Sigmoid colon (tissue), 6 donors: ENCODE measurements at regions not wholly inside any gene's neighbourhood (a gene's known extent, or its start where the extent isn't known, plus 50 kb on each side); places are given as distances from the start of the nearest gene placed in this dataset.

ENCODE experiments used
- DNase-seq: peaks from one replicate; pipeline ENCODE4 v3.0.0-alpha.2; 2019
- H3K27ac ChIP-seq, 4 donors: fragments of 200-600 bp; sonication (generic); one replicate each; pipeline ENCODE4 v1.5.1; 2016 to 2019; ENCODE audit warnings: mild to moderate bottlenecking in 1 of 4
- H3K27me3 ChIP-seq, 3 donors: fragments of 200-600 bp; sonication (generic); one replicate each; pipeline ENCODE4 v1.5.1; 2019; ENCODE audit warnings: mild to moderate bottlenecking in 1 of 3
- H3K36me3 ChIP-seq, 4 donors: fragments of 200-600 bp; sonication (generic); one replicate each; pipeline ENCODE4 v1.5.1; 2016 to 2019
- H3K4me1 ChIP-seq, 4 donors: fragments of 200-600 bp; sonication (generic); one replicate each; pipeline ENCODE4 v1.5.1; 2017 to 2019
- H3K4me3 ChIP-seq, 4 donors: fragments of 200-600 bp; sonication (generic); one replicate each; pipeline ENCODE4 v1.5.1; 2017 to 2019; ENCODE audit warnings: mild to moderate bottlenecking in 2 of 4, moderate library complexity in 1 of 4
- H3K9me3 ChIP-seq, 4 donors: fragments of 200-600 bp in 3 of 4; sonication (generic) in 3 of 4; one replicate each; pipeline versions ENCODE4 v1.5.1 to v1.6.1; 2013 to 2019
- EP300 ChIP-seq, 4 donors: sonication (generic); formaldehyde crosslinking; IDR thresholded peaks; one replicate each; pipeline ENCODE4 v1.6.1; 2017; ENCODE audit warnings: antibody characterized with exemption in 4 of 4
- POLR2A ChIP-seq, 2 donors: fragments of 450-650 bp; IDR thresholded peaks; one replicate each; pipeline ENCODE4 v1.6.1; 2016; ENCODE audit warnings: antibody characterized with exemption in 2 of 2, mild to moderate bottlenecking in 2 of 2, moderate library complexity in 2 of 2
- POLR2AphosphoS5 ChIP-seq, 4 donors: sonication (generic); formaldehyde crosslinking; IDR thresholded peaks; one replicate each; pipeline ENCODE4 v1.6.1; 2017; ENCODE audit warnings: antibody characterized with exemption in 4 of 4
- WGBS, 2 donors: extraction: QIAGEN DNeasy Blood & Tissue Kit; methylation state at CpG; one replicate each; pipeline ENCODE4 v1.1.7; 2013; 5-methylcytosine and 5-hydroxymethylcytosine counted together
- intact Hi-C: fragments of 100-400 bp; cut with DNase I; formaldehyde crosslinking; loops from one replicate; pipeline ENCODE4 v1.15.1; 2023
- TF ChIP-seq, protein P1 (sequence below), 4 experiments: fragments of 450-650 bp in 3 of 4; fragments of 200-600 bp in 1 of 4; IDR thresholded peaks; one replicate each; pipeline ENCODE4 v1.5.1; 2016 to 2019; ENCODE audit warnings: antibody characterized with exemption in 4 of 4, mild to moderate bottlenecking in 3 of 4, moderate library complexity in 2 of 4
- donor health status: healthy with polysubstance abuse.
- donor health status: healthy.

DNA sequence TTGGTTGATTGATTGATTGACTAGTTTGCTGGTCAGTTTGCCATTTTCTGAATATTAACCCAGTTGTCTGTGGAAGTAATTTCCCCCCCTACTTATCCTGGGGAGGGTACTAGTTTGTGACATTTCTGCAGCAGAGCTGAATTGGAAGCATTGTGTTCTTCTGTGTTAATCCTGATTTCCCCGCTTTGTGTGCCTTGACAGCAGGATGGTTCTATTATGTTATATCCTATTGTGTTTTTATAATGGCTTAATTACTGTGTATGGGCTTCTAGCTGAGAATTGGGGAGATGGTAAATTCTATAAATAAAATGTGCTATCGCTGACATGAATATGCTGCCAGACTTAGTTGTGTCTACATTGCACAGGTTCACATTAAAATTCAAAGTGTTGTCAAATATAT, 499.7 kb downstream of the COG6 start:
- Histone ChIP-seq H3K9me3 (no peaks in the 10 kb centered on the region), H3K4me1 (peaks cover 0 to 24% (median 14%) of the 10 kb centered on the region in 4 donors), H3K4me3 (no peak overlapping the region), H3K36me3 (no peaks in the 10 kb centered on the region), H3K27ac (no peak overlapping the region), H3K27me3 (no peaks in the 10 kb centered on the region)
- DNase-seq = no peak
- intact Hi-C loops = no loop called here
- 98% methylated on average over 2 of the region's 2 CpGs for WGBS, 2 donors
- no peak for TF ChIP-seq EP300 (IDR thresholded peaks at IDR 0.05)
- TF ChIP-seq POLR2A (IDR thresholded peaks at IDR 0.05) = no peak
- TF ChIP-seq, protein P1, sequence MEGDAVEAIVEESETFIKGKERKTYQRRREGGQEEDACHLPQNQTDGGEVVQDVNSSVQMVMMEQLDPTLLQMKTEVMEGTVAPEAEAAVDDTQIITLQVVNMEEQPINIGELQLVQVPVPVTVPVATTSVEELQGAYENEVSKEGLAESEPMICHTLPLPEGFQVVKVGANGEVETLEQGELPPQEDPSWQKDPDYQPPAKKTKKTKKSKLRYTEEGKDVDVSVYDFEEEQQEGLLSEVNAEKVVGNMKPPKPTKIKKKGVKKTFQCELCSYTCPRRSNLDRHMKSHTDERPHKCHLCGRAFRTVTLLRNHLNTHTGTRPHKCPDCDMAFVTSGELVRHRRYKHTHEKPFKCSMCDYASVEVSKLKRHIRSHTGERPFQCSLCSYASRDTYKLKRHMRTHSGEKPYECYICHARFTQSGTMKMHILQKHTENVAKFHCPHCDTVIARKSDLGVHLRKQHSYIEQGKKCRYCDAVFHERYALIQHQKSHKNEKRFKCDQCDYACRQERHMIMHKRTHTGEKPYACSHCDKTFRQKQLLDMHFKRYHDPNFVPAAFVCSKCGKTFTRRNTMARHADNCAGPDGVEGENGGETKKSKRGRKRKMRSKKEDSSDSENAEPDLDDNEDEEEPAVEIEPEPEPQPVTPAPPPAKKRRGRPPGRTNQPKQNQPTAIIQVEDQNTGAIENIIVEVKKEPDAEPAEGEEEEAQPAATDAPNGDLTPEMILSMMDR (IDR thresholded peaks at IDR 0.05) = no peak
- TF ChIP-seq POLR2AphosphoS5 (IDR thresholded peaks at IDR 0.05) = no peak

DNA sequence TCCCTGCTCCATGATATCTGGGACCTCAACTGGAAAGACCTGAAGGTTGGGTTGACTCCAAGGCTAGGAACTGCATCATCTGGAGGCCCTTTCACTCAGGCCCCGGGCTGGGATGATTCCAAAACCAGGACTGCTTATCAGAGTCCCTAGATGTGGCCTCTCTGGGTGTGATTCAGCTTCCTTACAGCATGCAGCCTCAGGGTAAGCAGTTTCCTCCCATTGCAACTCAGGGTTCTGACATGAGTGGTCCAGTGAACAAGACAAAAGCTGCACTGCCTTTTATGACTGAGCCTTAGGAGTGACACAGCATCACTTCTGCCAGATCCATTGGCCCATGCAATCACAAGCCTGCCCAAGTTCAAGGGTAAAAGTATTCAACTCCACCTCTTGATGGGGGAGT, 502.8 kb downstream of the COG6 start:
- peaks cover 0 to 6% (median 2%) of the 10 kb centered on the region in 4 donors for H3K4me1 ChIP-seq
- no peaks in the 10 kb centered on the region for H3K36me3 ChIP-seq
- 49 to 69% methylated on average over 1 of the region's 1 CpG for WGBS, 2 donors
- no peak for TF ChIP-seq POLR2A (IDR thresholded peaks at IDR 0.05)
- TF ChIP-seq, protein P1 (IDR thresholded peaks at IDR 0.05) = no peak
- no peak for TF ChIP-seq POLR2AphosphoS5 (IDR thresholded peaks at IDR 0.05)
- no peak for TF ChIP-seq EP300 (IDR thresholded peaks at IDR 0.05)
- H3K27ac ChIP-seq = no peak overlapping the region
- H3K9me3 ChIP-seq = no peaks in the 10 kb centered on the region
- intact Hi-C loops = no loop called here
- DNase-seq = no peak
- H3K27me3 ChIP-seq = no peaks in the 10 kb centered on the region
- H3K4me3 ChIP-seq = no peak overlapping the region

DNA sequence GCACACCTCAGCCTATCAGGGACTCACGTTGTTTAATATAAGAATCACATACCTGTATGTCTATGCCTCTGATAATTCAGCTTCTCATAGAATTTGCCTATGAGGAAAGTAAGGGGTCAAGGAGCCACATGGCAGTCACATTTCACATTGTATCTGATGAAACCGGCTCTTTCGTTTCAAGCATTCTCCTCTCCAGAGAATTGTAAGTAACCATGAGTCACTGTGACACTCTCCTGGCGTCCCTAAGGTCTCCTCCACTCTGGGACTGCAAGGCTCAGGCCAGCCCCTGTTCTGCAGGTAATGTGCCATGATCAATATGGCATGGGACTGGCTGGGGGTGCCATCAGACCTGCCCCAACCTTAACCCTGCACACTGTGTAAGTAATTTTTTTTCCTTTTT, 503.3 kb downstream of the COG6 start:
- no peak for TF ChIP-seq EP300 (IDR thresholded peaks at IDR 0.05)
- TF ChIP-seq POLR2A (IDR thresholded peaks at IDR 0.05) = no peak
- TF ChIP-seq, protein P1 (IDR thresholded peaks at IDR 0.05) = no peak
- TF ChIP-seq POLR2AphosphoS5 (IDR thresholded peaks at IDR 0.05) = no peak

DNA sequence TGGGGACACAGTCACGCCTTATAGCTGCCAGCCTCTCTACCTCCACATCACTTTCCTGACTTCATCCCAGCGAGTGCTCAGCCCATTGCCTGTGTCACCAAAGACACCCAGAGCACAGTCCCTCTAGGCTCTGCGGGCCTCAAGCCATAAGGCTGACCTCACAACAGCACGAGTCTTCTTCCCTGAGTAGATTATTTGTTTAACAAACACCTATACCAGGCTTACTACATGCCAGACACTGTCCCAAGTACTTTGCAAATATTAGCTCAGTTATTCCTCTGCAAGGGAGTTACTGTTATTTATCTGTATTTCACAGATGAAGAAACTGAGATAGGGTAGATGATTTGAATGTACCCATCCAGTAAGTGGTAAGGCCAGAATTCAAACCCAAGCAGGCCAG, 504.3 kb downstream of the COG6 start:
- TF ChIP-seq POLR2A (IDR thresholded peaks at IDR 0.05) (no peak), EP300 (IDR thresholded peaks at IDR 0.05) (no peak), POLR2AphosphoS5 (IDR thresholded peaks at IDR 0.05) (no peak)
- TF ChIP-seq, protein P1 (IDR thresholded peaks at IDR 0.05) = no peak
- Histone ChIP-seq H3K36me3 (no peaks in the 10 kb centered on the region), H3K9me3 (no peaks in the 10 kb centered on the region), H3K4me3 (no peak overlapping the region), H3K27me3 (no peaks in the 10 kb centered on the region), H3K27ac (no peak overlapping the region), H3K4me1 (no peaks in the 10 kb centered on the region)
- DNase-seq = no peak
- WGBS, 2 donors = 83 to 88% methylated on average over 4 of the region's 4 CpGs
- intact Hi-C loops = no loop called here

More for the DNA sequence above, 503.3 kb downstream of the COG6 start:
- H3K4me1 ChIP-seq = peaks cover 0 to 2% (median under 1%) of the 10 kb centered on the region in 4 donors
- H3K36me3 ChIP-seq = no peaks in the 10 kb centered on the region
- intact Hi-C loops = no loop called here
- H3K27me3 ChIP-seq = no peaks in the 10 kb centered on the region
- 89 to 93% methylated on average over 4 of the region's 4 CpGs for WGBS, 2 donors
- H3K27ac ChIP-seq = no peak overlapping the region
- H3K4me3 ChIP-seq = no peak overlapping the region
- no peaks in the 10 kb centered on the region for H3K9me3 ChIP-seq
- no peak for DNase-seq

DNA sequence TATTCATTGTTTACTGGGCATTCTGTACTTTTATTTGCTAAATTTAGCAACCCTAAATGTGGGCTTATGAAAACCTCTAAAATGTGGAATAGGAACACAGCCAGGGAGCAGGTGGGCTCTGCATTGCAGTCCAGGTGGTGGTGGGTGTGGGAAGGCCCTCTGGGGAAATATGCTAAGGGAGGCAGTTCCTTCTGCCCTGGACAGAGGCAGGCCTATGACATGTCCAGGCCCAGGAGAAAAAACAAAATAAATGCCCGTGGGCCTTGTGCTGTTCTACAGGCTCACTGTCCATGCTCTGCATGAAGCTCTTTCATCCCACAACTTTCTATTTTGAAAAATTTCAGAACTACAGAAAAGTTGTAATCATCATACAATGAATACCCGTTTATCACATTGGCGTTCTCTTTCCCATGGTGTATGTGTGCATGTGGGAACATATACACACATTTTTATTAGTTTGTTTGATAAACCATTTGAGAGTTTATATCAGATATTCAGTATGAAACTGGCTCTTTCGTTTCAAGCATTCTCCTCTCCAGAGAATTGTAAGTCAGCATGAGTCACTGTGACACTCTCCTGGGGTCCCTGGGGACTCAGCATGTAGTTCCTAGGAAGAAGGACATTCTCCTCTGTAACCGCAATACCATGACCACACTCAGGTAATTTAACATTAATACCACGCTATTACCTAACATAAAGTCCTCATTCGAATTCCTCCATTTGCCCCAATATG, 505.3 kb downstream of the COG6 start:
- Histone ChIP-seq H3K9me3 (no peaks in the 10 kb centered on the region), H3K36me3 (no peaks in the 10 kb centered on the region), H3K27me3 (no peaks in the 10 kb centered on the region), H3K4me3 (no peak overlapping the region), H3K4me1 (no peaks in the 10 kb centered on the region), H3K27ac (no peak overlapping the region)
- WGBS, 2 donors = 84 to 92% methylated on average over 7 of the region's 7 CpGs
- intact Hi-C loops = no loop called here
- TF ChIP-seq, protein P1 (IDR thresholded peaks at IDR 0.05) = no peak
- no peak for TF ChIP-seq EP300 (IDR thresholded peaks at IDR 0.05)
- no peak for TF ChIP-seq POLR2AphosphoS5 (IDR thresholded peaks at IDR 0.05)
- no peak for TF ChIP-seq POLR2A (IDR thresholded peaks at IDR 0.05)
- DNase-seq = no peak
